K562 (cell line): ENCODE measurements at regions not wholly inside any gene's neighbourhood (a gene's known extent, or its start where the extent isn't known, plus 50 kb on each side); places are given as distances from the start of the nearest gene placed in this dataset.

ENCODE experiments used
- BDP1 ChIP-seq: IDR thresholded peaks from 3 replicates; pipeline ENCODE4 v1.6.1; 2011; ENCODE audit not compliant: insufficient read length, insufficient read depth
- GABPB2 ChIP-seq: fragments of 250-450 bp; sonication (Bioruptor Pico); conservative IDR thresholded peaks from 2 replicates; pipeline ENCODE4 v1.5.1; 2021; ENCODE audit warnings: mild to moderate bottlenecking
- HNRNPK ChIP-seq: fragments of 200-400 bp; formaldehyde crosslinking; IDR thresholded peaks from one replicate; pipeline ENCODE4 v1.6.1; 2018; ENCODE audit warnings: mild to moderate bottlenecking, low read depth, low read length; ENCODE audit not compliant: poor library complexity, severe bottlenecking
- JUND ChIP-seq, 2 experiments: IDR thresholded peaks; 2 replicates in 1 of 2; 3 replicates in 1 of 2; pipeline ENCODE4 v1.6.1; 2011; ENCODE audit warnings: borderline replicate concordance in 2 of 2, low read depth in 2 of 2, low read length in 2 of 2, improper control_type of control experiment in 1 of 2, missing biosample characterization in 1 of 2, missing genetic modification characterization in 1 of 2, missing genetic modification reagents in 1 of 2
- NFE2L1 ChIP-seq: fragments of 450-650 bp; IDR thresholded peaks from 2 replicates; pipeline ENCODE4 v1.6.1; 2016; ENCODE audit warnings: missing genetic modification characterization, low read depth, mild to moderate bottlenecking, missing compliant biosample characterization, moderate library complexity, borderline replicate concordance
- POLR2AphosphoS2 ChIP-seq: IDR thresholded peaks from 2 replicates; pipeline ENCODE4 v1.6.1; 2012; ENCODE audit warnings: low read length, improper control_type of control experiment
- RAD21 ChIP-seq, 2 experiments: fragments of 250-450 bp in 1 of 2; fragments of 450-650 bp in 1 of 2; sonication (Bioruptor Pico) in 1 of 2; formaldehyde crosslinking in 1 of 2; IDR thresholded peaks in 1 of 2; conservative IDR thresholded peaks in 1 of 2; 2 replicates each; pipeline versions ENCODE4 v1.4.0 to v1.8.0; 2020 to 2022; ENCODE audit warnings: mild to moderate bottlenecking in 2 of 2, moderate library complexity in 1 of 2
- RBM25 ChIP-seq: fragments of 200-400 bp; formaldehyde crosslinking; IDR thresholded peaks from 2 replicates; pipeline ENCODE4 v1.6.1; 2018; ENCODE audit warnings: low read length, low read depth, moderate library complexity; ENCODE audit not compliant: severe bottlenecking
- SMARCC2 ChIP-seq: fragments of 450-650 bp; IDR thresholded peaks from 2 replicates; pipeline ENCODE4 v1.6.1; 2017; ENCODE audit warnings: antibody characterized with exemption, moderate library complexity, mild to moderate bottlenecking, low read depth
- SOX6 ChIP-seq: fragments of 450-650 bp; IDR thresholded peaks from 2 replicates; pipeline ENCODE4 v1.6.1; 2014; ENCODE audit warnings: mild to moderate bottlenecking
- SREBF1 ChIP-seq: fragments of 150-350 bp; IDR thresholded peaks from 2 replicates; pipeline ENCODE4 v1.6.1; 2014; ENCODE audit warnings: antibody characterized with exemption, low read depth, low read length, borderline replicate concordance
- TEAD1 ChIP-seq, 2 experiments: fragments of 450-650 bp in 1 of 2; sonication (generic) in 1 of 2; formaldehyde crosslinking; IDR thresholded peaks; 2 replicates each; pipeline versions ENCODE4 v1.4.0 to v1.8.0; 2020 to 2022; ENCODE audit warnings: mild to moderate bottlenecking in 2 of 2, missing genetic modification reagents in 1 of 2
- TEAD2 ChIP-seq: fragments of 450-650 bp; IDR thresholded peaks from 2 replicates; pipeline ENCODE4 v1.6.1; 2016; ENCODE audit warnings: missing genetic modification characterization, control low read depth, missing compliant biosample characterization
- TFAM ChIP-seq: fragments of 250-450 bp; sonication (Bioruptor Pico); conservative IDR thresholded peaks from 2 replicates; pipeline ENCODE4 v1.5.0; 2021; ENCODE audit warnings: mild to moderate bottlenecking, moderate library complexity
- ZNF121 ChIP-seq: sonication (generic); formaldehyde crosslinking; conservative IDR thresholded peaks from 2 replicates; pipeline ENCODE4 v1.8.0; 2022; ENCODE audit warnings: missing genetic modification reagents
- TF ChIP-seq, protein P1 (sequence below): IDR thresholded peaks from 2 replicates; pipeline ENCODE4 v1.6.1; 2014; ENCODE audit warnings: antibody characterized with exemption
- TF ChIP-seq, protein P2 (sequence below): fragments of 450-650 bp; formaldehyde crosslinking; conservative IDR thresholded peaks from 2 replicates; pipeline ENCODE4 v1.4.0; 2022; ENCODE audit warnings: mild to moderate bottlenecking, missing genetic modification characterization
- TF ChIP-seq, protein P3 (sequence below): fragments of 450-650 bp; IDR thresholded peaks from 2 replicates; pipeline ENCODE4 v1.7.0; 2016; ENCODE audit warnings: borderline replicate concordance
- TF ChIP-seq, protein P4 (sequence below): fragments of 450-650 bp; IDR thresholded peaks from 2 replicates; pipeline ENCODE4 v1.6.1; 2017; ENCODE audit warnings: antibody characterized with exemption

DNA sequence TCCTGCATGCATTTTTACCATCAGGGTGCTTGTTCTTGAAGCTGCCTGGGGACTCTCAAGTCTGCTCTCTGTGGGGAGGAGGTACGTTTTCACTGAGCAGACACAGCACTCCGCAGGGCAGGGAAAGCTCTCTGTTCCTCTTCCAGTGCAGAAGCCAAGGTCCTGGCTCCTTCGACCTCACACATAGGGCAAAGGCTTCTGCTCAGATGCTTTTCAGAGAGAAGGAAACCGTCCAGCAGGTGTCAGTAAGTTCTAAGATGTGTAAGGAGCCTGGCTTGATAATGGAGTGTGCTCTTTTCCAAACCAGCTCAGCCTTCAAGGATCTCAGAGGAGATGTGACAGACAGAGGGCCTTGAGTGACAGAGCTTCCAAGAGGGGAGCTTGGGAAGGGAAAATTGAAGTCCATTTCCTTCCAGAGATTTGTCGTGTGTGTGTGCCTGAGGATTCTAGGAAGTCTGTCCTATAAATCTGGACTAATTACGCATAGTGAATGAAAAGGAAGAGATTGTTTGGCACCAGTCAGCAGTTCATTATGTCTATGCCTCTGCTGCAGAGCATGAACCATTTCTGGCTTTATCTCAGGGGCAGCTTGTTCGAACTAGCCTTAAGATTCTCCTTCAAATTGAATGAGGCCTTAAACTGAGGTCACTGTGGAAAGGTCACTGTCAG lies 67.3 kb upstream of the UPP2 start (continued):
- TF ChIP-seq, protein P1, sequence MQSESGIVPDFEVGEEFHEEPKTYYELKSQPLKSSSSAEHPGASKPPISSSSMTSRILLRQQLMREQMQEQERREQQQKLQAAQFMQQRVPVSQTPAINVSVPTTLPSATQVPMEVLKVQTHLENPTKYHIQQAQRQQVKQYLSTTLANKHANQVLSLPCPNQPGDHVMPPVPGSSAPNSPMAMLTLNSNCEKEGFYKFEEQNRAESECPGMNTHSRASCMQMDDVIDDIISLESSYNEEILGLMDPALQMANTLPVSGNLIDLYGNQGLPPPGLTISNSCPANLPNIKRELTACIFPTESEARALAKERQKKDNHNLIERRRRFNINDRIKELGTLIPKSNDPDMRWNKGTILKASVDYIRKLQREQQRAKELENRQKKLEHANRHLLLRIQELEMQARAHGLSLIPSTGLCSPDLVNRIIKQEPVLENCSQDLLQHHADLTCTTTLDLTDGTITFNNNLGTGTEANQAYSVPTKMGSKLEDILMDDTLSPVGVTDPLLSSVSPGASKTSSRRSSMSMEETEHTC: no peak
- TF ChIP-seq TEAD2 (no peak), TEAD1 (CRISPR knock-in tag; IDR thresholded peaks at IDR 0.05) (no peak), SOX6 (no peak), HNRNPK (no peak), RBM25 (no peak), GABPB2 (CRISPR knock-in tag) (no peak), RAD21 (CRISPR knock-in tag; conservative IDR thresholded peaks at IDR 0.05 in 1 of 2, IDR thresholded peaks at IDR 0.05 in 1 of 2) (peak; percentile 88 to 91), SREBF1 (no peak), POLR2AphosphoS2 (no peak), BDP1 (no peak), TFAM (CRISPR knock-in tag) (no peak), SMARCC2 (no peak), ZNF121 (CRISPR knock-in tag) (no peak), JUND (IDR thresholded peaks at IDR 0.05; ENCODE audit: borderline replicate concordance, low read depth, low read length) (no peak), JUND (tag; IDR thresholded peaks at IDR 0.05; ENCODE audit: borderline replicate concordance, low read depth, low read length) (no peak), NFE2L1 (tag) (no peak)
- TF ChIP-seq, protein P2, sequence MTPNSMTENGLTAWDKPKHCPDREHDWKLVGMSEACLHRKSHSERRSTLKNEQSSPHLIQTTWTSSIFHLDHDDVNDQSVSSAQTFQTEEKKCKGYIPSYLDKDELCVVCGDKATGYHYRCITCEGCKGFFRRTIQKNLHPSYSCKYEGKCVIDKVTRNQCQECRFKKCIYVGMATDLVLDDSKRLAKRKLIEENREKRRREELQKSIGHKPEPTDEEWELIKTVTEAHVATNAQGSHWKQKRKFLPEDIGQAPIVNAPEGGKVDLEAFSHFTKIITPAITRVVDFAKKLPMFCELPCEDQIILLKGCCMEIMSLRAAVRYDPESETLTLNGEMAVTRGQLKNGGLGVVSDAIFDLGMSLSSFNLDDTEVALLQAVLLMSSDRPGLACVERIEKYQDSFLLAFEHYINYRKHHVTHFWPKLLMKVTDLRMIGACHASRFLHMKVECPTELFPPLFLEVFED (CRISPR knock-in tag): no peak
- TF ChIP-seq, protein P3, sequence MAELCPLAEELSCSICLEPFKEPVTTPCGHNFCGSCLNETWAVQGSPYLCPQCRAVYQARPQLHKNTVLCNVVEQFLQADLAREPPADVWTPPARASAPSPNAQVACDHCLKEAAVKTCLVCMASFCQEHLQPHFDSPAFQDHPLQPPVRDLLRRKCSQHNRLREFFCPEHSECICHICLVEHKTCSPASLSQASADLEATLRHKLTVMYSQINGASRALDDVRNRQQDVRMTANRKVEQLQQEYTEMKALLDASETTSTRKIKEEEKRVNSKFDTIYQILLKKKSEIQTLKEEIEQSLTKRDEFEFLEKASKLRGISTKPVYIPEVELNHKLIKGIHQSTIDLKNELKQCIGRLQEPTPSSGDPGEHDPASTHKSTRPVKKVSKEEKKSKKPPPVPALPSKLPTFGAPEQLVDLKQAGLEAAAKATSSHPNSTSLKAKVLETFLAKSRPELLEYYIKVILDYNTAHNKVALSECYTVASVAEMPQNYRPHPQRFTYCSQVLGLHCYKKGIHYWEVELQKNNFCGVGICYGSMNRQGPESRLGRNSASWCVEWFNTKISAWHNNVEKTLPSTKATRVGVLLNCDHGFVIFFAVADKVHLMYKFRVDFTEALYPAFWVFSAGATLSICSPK: no peak
- TF ChIP-seq, protein P4, sequence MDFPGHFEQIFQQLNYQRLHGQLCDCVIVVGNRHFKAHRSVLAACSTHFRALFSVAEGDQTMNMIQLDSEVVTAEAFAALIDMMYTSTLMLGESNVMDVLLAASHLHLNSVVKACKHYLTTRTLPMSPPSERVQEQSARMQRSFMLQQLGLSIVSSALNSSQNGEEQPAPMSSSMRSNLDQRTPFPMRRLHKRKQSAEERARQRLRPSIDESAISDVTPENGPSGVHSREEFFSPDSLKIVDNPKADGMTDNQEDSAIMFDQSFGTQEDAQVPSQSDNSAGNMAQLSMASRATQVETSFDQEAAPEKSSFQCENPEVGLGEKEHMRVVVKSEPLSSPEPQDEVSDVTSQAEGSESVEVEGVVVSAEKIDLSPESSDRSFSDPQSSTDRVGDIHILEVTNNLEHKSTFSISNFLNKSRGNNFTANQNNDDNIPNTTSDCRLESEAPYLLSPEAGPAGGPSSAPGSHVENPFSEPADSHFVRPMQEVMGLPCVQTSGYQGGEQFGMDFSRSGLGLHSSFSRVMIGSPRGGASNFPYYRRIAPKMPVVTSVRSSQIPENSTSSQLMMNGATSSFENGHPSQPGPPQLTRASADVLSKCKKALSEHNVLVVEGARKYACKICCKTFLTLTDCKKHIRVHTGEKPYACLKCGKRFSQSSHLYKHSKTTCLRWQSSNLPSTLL: no peak
